ENCODE measurements at regions not wholly inside any gene's neighbourhood (a gene's known extent, or its start where the extent isn't known, plus 50 kb on each side); places are given as distances from the start of the nearest gene placed in this dataset.

GRCh38 chr6:95469511-95469910, 107.8 kb upstream of the MANEA start (continued):
- TF ChIP-seq CHD7 (IDR thresholded peaks at IDR 0.05; ENCODE audit: insufficient replicate concordance, low read length): no peak
